ENCODE measurements at regions not wholly inside any gene's neighbourhood (a gene's known extent, or its start where the extent isn't known, plus 50 kb on each side); places are given as distances from the start of the nearest gene placed in this dataset.
"Not testable (repeated sequence)": the region's sequence is repeated elsewhere in the genome, so short reads cannot be mapped to it uniquely, and the experiment has no call there.

DNA sequence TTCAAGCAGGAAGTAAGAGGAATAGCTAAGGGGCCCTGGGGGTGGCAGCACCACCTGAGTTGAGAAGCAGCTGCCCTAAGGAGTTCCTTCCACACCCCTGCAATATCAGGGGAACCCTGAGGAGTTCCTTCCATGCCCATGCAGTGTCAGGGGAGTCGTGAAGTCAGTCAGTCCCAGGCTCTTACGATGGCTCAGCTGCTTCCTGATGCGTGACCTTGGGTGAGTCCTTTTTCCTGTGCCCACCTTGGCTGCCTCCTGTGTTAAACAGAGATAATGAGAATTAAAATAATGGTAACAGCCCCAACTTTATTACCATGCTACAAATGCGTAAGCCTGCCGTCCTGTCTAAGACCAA lies 181.1 kb downstream of the MIAT start:
- no peaks in the 10 kb centered on the region for H3K36me3 ChIP-seq (replicated peaks in 1 of 2; ENCODE audit: control extremely low read depth in 1 of 2, control insufficient read depth in 1 of 2, extremely low read depth in 1 of 2, insufficient read depth in 2 of 2, low read length in 1 of 2)

DNA sequence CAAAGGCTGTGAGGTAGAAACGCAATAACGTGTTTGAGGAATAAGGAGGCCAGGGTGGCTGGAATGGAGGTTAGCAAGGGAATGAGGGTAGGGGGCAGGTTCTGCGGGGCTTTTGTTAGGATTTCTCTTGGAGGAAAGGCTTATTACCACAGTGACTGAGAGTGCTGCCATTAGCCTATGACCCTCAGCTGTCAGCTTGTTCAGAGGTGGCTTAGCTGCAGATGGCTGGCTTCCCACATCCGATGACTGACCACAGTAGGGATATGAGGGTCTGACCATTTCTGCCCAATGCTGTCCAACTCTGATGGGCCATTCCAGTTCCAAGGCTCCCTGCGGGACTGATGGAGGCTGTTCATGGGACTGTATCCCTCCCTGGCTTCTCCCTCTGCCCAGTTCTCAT lies 181.8 kb downstream of the MIAT start:
- Histone ChIP-seq H3K9ac (ENCODE audit: low read length) (no peak overlapping the region), H3K9me3 (ENCODE audit: control extremely low read depth in 1 of 3, control insufficient read depth in 2 of 3, insufficient read depth in 1 of 3, low read length in 2 of 3) (peaks cover 0 to 5% (median 0%) of the 10 kb centered on the region in 3 donors), H4K20me1 (ENCODE audit: control insufficient read depth, insufficient read depth, low read length, poor library complexity, severe bottlenecking) (no peaks in the 10 kb centered on the region), H3K4me1 (ENCODE audit: control insufficient read depth in 2 of 2, insufficient read depth in 2 of 2, low read length in 2 of 2) (no peaks in the 10 kb centered on the region), H3K79me2 (ENCODE audit: control insufficient read depth, insufficient read depth, low read length) (no peaks in the 10 kb centered on the region), H2AFZ (ENCODE audit: insufficient read depth, low read depth, low read length, poor library complexity, severe bottlenecking) (no peak overlapping the region), H3K36me3 (replicated peaks in 1 of 2; ENCODE audit: control extremely low read depth in 1 of 2, control insufficient read depth in 1 of 2, extremely low read depth in 1 of 2, insufficient read depth in 2 of 2, low read length in 1 of 2) (no peaks in the 10 kb centered on the region), H3K27ac (ENCODE audit: low read length in 2 of 2) (no peak overlapping the region), H3K4me3 (ENCODE audit: control extremely low read depth in 1 of 5, extremely low read depth in 1 of 5, insufficient read depth in 1 of 5, low read depth in 2 of 5, low read length in 4 of 5) (no peak overlapping the region), H3K27me3 (replicated peaks in 1 of 4; ENCODE audit: control extremely low read depth in 1 of 4, control insufficient read depth in 3 of 4, insufficient read depth in 4 of 4, low read length in 3 of 4) (no peaks in the 10 kb centered on the region), H3K4me2 (replicated peaks; ENCODE audit: low read depth, low read length, poor library complexity, severe bottlenecking) (no peak overlapping the region)
- Mint-ChIP-seq H3K27ac (no peak overlapping the region), H3K27me3 (no peaks in the 10 kb centered on the region), H3K4me3 (no peak overlapping the region), H3K4me1 (peaks cover 3% of the 10 kb centered on the region), H3K9me3 (ENCODE audit: insufficient read depth) (no peaks in the 10 kb centered on the region)
- ChIA-PET CTCF (no interaction called here), POLR2A (no interaction called here)
- TF ChIP-seq, protein P1, sequence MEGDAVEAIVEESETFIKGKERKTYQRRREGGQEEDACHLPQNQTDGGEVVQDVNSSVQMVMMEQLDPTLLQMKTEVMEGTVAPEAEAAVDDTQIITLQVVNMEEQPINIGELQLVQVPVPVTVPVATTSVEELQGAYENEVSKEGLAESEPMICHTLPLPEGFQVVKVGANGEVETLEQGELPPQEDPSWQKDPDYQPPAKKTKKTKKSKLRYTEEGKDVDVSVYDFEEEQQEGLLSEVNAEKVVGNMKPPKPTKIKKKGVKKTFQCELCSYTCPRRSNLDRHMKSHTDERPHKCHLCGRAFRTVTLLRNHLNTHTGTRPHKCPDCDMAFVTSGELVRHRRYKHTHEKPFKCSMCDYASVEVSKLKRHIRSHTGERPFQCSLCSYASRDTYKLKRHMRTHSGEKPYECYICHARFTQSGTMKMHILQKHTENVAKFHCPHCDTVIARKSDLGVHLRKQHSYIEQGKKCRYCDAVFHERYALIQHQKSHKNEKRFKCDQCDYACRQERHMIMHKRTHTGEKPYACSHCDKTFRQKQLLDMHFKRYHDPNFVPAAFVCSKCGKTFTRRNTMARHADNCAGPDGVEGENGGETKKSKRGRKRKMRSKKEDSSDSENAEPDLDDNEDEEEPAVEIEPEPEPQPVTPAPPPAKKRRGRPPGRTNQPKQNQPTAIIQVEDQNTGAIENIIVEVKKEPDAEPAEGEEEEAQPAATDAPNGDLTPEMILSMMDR (IDR thresholded peaks at IDR 0.05): no peak
- no peak for TF ChIP-seq EZH2 (IDR thresholded peaks at IDR 0.05; ENCODE audit: borderline replicate concordance, insufficient read depth, low read depth, low read length, poor library complexity, severe bottlenecking)
- intact Hi-C loops (cut with micrococcal nuclease): no loop called here
- DNase-seq (no peak), ATAC-seq (ENCODE audit: low read depth) (no peak)
- WGBS (ENCODE audit: insufficient coverage): 92% methylated on average over 5 of the region's 5 CpGs

More for the DNA sequence above, 181.1 kb downstream of the MIAT start:
- DNase-seq (no peak), ATAC-seq (ENCODE audit: low read depth) (no peak)
- H3K4me1 Mint-ChIP-seq: no peaks in the 10 kb centered on the region
- no peaks in the 10 kb centered on the region for H3K9me3 Mint-ChIP-seq (ENCODE audit: insufficient read depth)
- intact Hi-C loops (cut with micrococcal nuclease): no loop called here
- no peak overlapping the region for H3K4me2 ChIP-seq (replicated peaks; ENCODE audit: low read depth, low read length, poor library complexity, severe bottlenecking)
- 82% methylated on average over 2 of the region's 5 CpGs for WGBS (ENCODE audit: insufficient coverage)
- no peak overlapping the region for H3K27ac Mint-ChIP-seq
- no peak overlapping the region for H3K9ac ChIP-seq (ENCODE audit: low read length)
- H3K4me3 Mint-ChIP-seq: no peak overlapping the region
- H3K27ac ChIP-seq (ENCODE audit: low read length in 2 of 2): no peak overlapping the region
- no peaks in the 10 kb centered on the region for H3K4me1 ChIP-seq (ENCODE audit: control insufficient read depth in 2 of 2, insufficient read depth in 2 of 2, low read length in 2 of 2)
- H3K79me2 ChIP-seq (ENCODE audit: control insufficient read depth, insufficient read depth, low read length): no peaks in the 10 kb centered on the region
- ChIA-PET POLR2A (no interaction called here), CTCF (no interaction called here)
- no peak overlapping the region for H2AFZ ChIP-seq (ENCODE audit: insufficient read depth, low read depth, low read length, poor library complexity, severe bottlenecking)
- H3K9me3 ChIP-seq (ENCODE audit: control extremely low read depth in 1 of 3, control insufficient read depth in 2 of 3, insufficient read depth in 1 of 3, low read length in 2 of 3): peaks cover 0 to 5% (median 0%) of the 10 kb centered on the region in 3 donors
- no peaks in the 10 kb centered on the region for H4K20me1 ChIP-seq (ENCODE audit: control insufficient read depth, insufficient read depth, low read length, poor library complexity, severe bottlenecking)
- no peaks in the 10 kb centered on the region for H3K27me3 Mint-ChIP-seq
- no peak overlapping the region for H3K4me3 ChIP-seq (ENCODE audit: control extremely low read depth in 1 of 5, extremely low read depth in 1 of 5, insufficient read depth in 1 of 5, low read depth in 2 of 5, low read length in 4 of 5)
- H3K27me3 ChIP-seq (replicated peaks in 1 of 4; ENCODE audit: control extremely low read depth in 1 of 4, control insufficient read depth in 3 of 4, insufficient read depth in 4 of 4, low read length in 3 of 4): no peaks in the 10 kb centered on the region
- no peak for TF ChIP-seq EZH2 (IDR thresholded peaks at IDR 0.05; ENCODE audit: borderline replicate concordance, insufficient read depth, low read depth, low read length, poor library complexity, severe bottlenecking)
- TF ChIP-seq, protein P1 (IDR thresholded peaks at IDR 0.05): no peak

DNA sequence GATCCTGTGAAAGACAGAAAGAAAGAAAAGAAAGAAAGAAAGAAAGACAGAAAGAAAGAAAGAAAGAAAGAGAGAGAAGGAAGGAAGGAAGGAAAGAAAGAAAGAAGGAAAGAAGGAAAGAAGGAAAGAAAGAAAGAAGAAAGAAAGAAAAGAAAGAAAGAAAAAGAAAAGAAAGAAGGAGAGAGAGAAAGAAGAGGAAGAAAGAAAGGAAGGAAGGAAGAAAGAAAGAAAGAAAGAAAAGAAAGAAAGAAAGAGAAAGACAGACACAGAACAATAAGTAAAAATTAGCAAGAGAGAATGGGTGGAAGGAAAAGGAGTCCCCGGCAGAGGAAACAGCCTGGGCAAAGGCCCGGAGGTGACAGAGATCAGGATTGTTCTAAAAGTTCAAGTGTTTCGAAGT lies 183.4 kb downstream of the MIAT start:
- H3K4me1 Mint-ChIP-seq: peaks cover 13% of the 10 kb centered on the region
- H3K36me3 ChIP-seq (replicated peaks in 1 of 2; ENCODE audit: control extremely low read depth in 1 of 2, control insufficient read depth in 1 of 2, extremely low read depth in 1 of 2, insufficient read depth in 2 of 2, low read length in 1 of 2); CTCF ChIA-PET; H3K9ac ChIP-seq (ENCODE audit: low read length); H3K27me3 ChIP-seq (replicated peaks in 1 of 4; ENCODE audit: control extremely low read depth in 1 of 4, control insufficient read depth in 3 of 4, insufficient read depth in 4 of 4, low read length in 3 of 4); H3K27me3 Mint-ChIP-seq; H3K27ac Mint-ChIP-seq; H3K4me3 Mint-ChIP-seq; intact Hi-C loops (cut with micrococcal nuclease); H4K20me1 ChIP-seq (ENCODE audit: control insufficient read depth, insufficient read depth, low read length, poor library complexity, severe bottlenecking); H3K9me3 Mint-ChIP-seq (ENCODE audit: insufficient read depth); H3K4me2 ChIP-seq (replicated peaks; ENCODE audit: low read depth, low read length, poor library complexity, severe bottlenecking); ATAC-seq (ENCODE audit: low read depth); H3K4me3 ChIP-seq (ENCODE audit: control extremely low read depth in 1 of 5, extremely low read depth in 1 of 5, insufficient read depth in 1 of 5, low read depth in 2 of 5, low read length in 4 of 5); H2AFZ ChIP-seq (ENCODE audit: insufficient read depth, low read depth, low read length, poor library complexity, severe bottlenecking); H3K79me2 ChIP-seq (ENCODE audit: control insufficient read depth, insufficient read depth, low read length); H3K9me3 ChIP-seq (ENCODE audit: control extremely low read depth in 1 of 3, control insufficient read depth in 2 of 3, insufficient read depth in 1 of 3, low read length in 2 of 3); DNase-seq; H3K27ac ChIP-seq (ENCODE audit: low read length in 2 of 2); POLR2A ChIA-PET: not testable (repeated sequence)
- peaks cover 9 to 10% of the 10 kb centered on the region in 2 donors for H3K4me1 ChIP-seq (ENCODE audit: control insufficient read depth in 2 of 2, insufficient read depth in 2 of 2, low read length in 2 of 2)
- WGBS (ENCODE audit: insufficient coverage): 87% methylated on average over 3 of the region's 3 CpGs
